A549 (cell line): ENCODE measurements at regions not wholly inside any gene's neighbourhood (a gene's known extent, or its start where the extent isn't known, plus 50 kb on each side); places are given as distances from the start of the nearest gene placed in this dataset.

Source experiments
- CEBPB ChIP-seq, 2 experiments: fragments of >200 bp in 1 of 2; sonication (Bioruptor Twin) in 1 of 2; formaldehyde crosslinking in 1 of 2; IDR thresholded peaks; 2 replicates each; pipeline ENCODE4 v1.6.1; 2012 to 2016
- CTCF ChIP-seq: fragments of >200 bp; sonication (Bioruptor Twin); formaldehyde crosslinking; IDR thresholded peaks from 3 replicates; pipeline ENCODE4 v1.5.1; 2016

- no peak for TF ChIP-seq CTCF
- no peak for TF ChIP-seq CEBPB (IDR thresholded peaks at IDR 0.05)
Observed at GRCh38 chr2:49619804-49620203, 465.5 kb upstream of the FSHR start.
